ENCODE measurements at regions not wholly inside any gene's neighbourhood (a gene's known extent, or its start where the extent isn't known, plus 50 kb on each side); places are given as distances from the start of the nearest gene placed in this dataset.
A peak's percentile ranks its signal among the peaks of the same experiment; 100 is the strongest.

DNA sequence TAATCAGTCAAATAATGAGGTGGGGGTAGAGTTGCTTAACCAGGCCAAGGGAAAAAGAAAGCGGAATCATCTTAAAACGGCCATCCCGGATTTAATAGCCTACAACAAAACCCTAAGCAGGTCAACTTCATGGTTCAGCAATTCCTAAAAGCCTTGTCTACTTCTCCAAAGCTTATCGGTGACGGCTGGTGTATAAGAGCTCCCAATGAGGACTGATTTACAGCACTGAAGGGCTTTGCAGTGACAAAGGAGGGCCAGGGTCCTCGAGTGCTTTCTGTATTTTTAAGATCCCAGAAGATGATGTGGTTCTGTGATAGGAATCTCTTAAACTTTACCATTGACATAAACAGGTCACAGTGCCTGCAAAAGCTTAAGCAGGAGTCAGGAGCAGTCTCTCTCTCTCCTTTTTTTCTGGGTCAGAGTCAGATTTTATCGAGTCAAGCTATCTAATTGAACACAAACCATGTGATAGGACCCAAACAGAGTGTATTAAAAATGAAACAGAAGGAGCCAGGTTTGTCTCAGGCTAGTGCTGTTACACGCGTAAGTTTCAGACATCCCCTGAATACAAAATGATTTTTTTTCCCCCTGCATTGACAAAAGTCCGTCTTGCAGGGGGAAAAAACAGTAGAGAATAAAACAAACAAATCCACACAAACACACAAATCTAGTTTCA is 663.6 kb upstream of the ZNF608 start:
- peaks cover 19 to 35% (median 24%) of the 10 kb centered on the region in 3 donors for H3K4me1 ChIP-seq (ENCODE audit: control insufficient read depth in 3 of 3, insufficient read depth in 3 of 3, low read length in 3 of 3)
- no peaks in the 10 kb centered on the region for H3K36me3 ChIP-seq (ENCODE audit: control insufficient read depth in 3 of 3, insufficient read depth in 3 of 3, low read length in 3 of 3)
- H3K9ac ChIP-seq (ENCODE audit: low read depth in 1 of 3, low read length in 3 of 3), result peak overlapping the region in 2 of 3 donors; percentile 24 to 26
- H3K4me3 ChIP-seq (ENCODE audit: low read length in 3 of 3), result no peak overlapping the region
- peak overlapping the region; percentile 16 for H3K27ac ChIP-seq (ENCODE audit: low read depth, low read length)
- no peaks in the 10 kb centered on the region for H3K9me3 ChIP-seq (ENCODE audit: control insufficient read depth in 3 of 3, low read length in 3 of 3)
- H3K27me3 ChIP-seq (ENCODE audit: control insufficient read depth in 3 of 3, insufficient read depth in 3 of 3, low read length in 3 of 3), result no peaks in the 10 kb centered on the region

DNA sequence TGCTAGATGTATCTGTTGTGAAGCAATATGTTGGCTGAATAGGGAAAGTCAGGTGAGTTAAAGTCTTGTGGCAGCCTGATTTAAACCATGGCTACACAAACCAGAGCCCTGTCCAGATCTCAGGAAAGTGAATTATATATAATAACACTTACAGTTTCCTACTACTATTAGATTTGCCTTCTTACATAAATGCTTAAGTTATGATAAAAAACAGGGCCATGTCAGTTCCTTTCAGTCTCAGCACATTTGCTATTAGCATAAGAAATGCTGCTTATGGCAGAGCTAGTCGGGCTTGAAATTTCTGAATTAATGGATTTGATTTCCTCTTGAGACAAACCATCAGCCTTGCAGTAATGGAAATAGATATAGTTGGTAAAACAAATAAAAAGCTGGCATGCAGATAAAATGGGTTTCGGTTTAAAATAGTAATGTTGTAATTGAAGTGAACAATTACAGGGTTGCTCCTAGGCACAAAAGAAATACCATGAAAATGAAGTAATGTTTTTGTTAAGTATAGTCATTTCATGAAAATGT is 664.2 kb upstream of the ZNF608 start:
- Histone ChIP-seq H3K4me3 (ENCODE audit: low read length in 3 of 3) (no peak overlapping the region), H3K9ac (ENCODE audit: low read depth in 1 of 3, low read length in 3 of 3) (peak overlapping the region in 2 of 3 donors; percentile 24 to 26), H3K36me3 (ENCODE audit: control insufficient read depth in 3 of 3, insufficient read depth in 3 of 3, low read length in 3 of 3) (no peaks in the 10 kb centered on the region), H3K27me3 (ENCODE audit: control insufficient read depth in 3 of 3, insufficient read depth in 3 of 3, low read length in 3 of 3) (no peaks in the 10 kb centered on the region), H3K27ac (ENCODE audit: low read depth, low read length) (peak overlapping the region; percentile 16), H3K9me3 (ENCODE audit: control insufficient read depth in 3 of 3, low read length in 3 of 3) (no peaks in the 10 kb centered on the region), H3K4me1 (ENCODE audit: control insufficient read depth in 3 of 3, insufficient read depth in 3 of 3, low read length in 3 of 3) (peaks cover 19 to 35% (median 24%) of the 10 kb centered on the region in 3 donors)

DNA sequence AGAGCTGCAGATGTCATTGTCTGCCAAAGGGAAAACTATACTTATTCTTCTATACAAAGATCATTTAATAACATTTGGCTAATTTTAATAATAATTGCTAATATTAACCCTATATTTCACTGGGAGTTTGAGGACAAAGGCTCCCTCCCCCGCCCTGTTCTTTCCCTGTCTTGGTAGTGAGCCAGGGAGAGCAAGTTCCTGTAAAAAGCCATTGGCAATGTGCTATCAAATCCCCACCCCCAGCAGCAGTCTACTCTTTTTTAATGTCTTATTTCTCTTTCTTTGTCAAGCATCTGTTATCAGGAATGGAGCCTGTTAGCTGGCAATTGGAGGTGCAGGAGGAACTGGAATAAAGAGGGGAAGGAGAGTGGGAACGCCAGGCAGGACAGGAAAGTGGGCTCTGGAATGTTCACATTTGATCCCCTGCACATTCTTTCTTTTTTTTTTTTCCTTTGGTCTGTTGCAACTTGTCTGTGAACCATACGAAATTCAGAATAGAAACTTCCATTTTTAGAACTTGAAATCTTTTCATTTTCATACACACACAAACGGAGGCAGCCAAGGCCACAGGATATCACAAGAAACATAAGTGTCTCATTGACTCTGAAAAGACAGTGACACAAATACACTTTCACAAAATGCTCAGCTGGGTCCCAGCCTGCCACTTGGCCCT is 664.8 kb upstream of the ZNF608 start:
- Histone ChIP-seq H3K27ac (ENCODE audit: low read depth, low read length) (peak overlapping the region; percentile 54), H3K4me1 (ENCODE audit: control insufficient read depth in 3 of 3, insufficient read depth in 3 of 3, low read length in 3 of 3) (peaks cover 19 to 35% (median 24%) of the 10 kb centered on the region in 3 donors), H3K36me3 (ENCODE audit: control insufficient read depth in 3 of 3, insufficient read depth in 3 of 3, low read length in 3 of 3) (no peaks in the 10 kb centered on the region), H3K4me3 (ENCODE audit: low read length in 3 of 3) (peak overlapping the region in 2 of 3 donors; percentile 30 to 59), H3K27me3 (ENCODE audit: control insufficient read depth in 3 of 3, insufficient read depth in 3 of 3, low read length in 3 of 3) (no peaks in the 10 kb centered on the region), H3K9me3 (ENCODE audit: control insufficient read depth in 3 of 3, low read length in 3 of 3) (no peaks in the 10 kb centered on the region), H3K9ac (ENCODE audit: low read depth in 1 of 3, low read length in 3 of 3) (peak overlapping the region in 2 of 3 donors; percentile 46 to 54)

DNA sequence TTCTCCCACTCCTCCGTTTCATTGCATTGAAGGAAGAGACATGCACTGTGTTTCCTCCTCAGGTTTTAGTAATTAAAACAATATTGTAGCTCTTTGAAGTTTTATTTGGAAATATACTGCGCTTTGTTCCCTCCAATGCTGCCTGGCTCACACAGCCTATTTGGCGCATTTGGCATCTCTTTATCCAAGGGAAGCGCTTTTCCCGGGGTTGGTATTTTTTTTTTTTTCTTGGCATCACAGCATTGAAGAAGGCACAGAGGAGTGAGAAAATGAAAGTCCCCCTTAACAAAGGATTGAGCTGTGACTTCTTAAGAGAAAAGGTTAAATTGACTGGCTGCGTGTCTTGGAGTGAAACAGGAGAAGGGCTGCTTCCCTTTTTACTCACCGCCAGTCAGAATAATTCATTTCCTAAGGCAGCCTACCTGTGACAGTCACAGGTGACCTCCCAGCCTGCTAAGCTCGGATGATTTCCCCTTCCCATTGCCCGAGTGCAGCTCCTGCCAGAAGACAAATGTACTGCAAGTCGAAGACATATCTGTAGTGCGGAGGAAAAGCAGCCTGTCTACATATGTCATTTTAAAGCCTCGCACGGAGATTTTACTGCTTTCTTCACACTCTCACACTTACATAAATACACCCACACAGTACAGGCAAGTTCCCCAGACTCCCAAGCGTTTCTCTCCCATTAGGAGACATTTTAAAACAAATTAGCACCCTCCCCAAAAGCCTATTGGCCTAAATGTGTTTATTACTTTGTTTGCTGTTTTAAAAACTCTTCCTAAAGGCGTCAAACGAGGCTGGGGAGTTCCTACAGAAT is 665.5 kb upstream of the ZNF608 start:
- Histone ChIP-seq H3K9ac (ENCODE audit: low read depth in 1 of 3, low read length in 3 of 3) (peak overlapping the region; percentile 46 to 62 (median 54)), H3K4me1 (ENCODE audit: control insufficient read depth in 3 of 3, insufficient read depth in 3 of 3, low read length in 3 of 3) (peaks cover 19 to 35% (median 24%) of the 10 kb centered on the region in 3 donors), H3K27me3 (ENCODE audit: control insufficient read depth in 3 of 3, insufficient read depth in 3 of 3, low read length in 3 of 3) (no peaks in the 10 kb centered on the region), H3K36me3 (ENCODE audit: control insufficient read depth in 3 of 3, insufficient read depth in 3 of 3, low read length in 3 of 3) (no peaks in the 10 kb centered on the region), H3K27ac (ENCODE audit: low read depth, low read length) (peak overlapping the region; percentile 54), H3K9me3 (ENCODE audit: control insufficient read depth in 3 of 3, low read length in 3 of 3) (no peaks in the 10 kb centered on the region), H3K4me3 (ENCODE audit: low read length in 3 of 3) (peak overlapping the region; percentile 41 to 59 (median 47))

DNA sequence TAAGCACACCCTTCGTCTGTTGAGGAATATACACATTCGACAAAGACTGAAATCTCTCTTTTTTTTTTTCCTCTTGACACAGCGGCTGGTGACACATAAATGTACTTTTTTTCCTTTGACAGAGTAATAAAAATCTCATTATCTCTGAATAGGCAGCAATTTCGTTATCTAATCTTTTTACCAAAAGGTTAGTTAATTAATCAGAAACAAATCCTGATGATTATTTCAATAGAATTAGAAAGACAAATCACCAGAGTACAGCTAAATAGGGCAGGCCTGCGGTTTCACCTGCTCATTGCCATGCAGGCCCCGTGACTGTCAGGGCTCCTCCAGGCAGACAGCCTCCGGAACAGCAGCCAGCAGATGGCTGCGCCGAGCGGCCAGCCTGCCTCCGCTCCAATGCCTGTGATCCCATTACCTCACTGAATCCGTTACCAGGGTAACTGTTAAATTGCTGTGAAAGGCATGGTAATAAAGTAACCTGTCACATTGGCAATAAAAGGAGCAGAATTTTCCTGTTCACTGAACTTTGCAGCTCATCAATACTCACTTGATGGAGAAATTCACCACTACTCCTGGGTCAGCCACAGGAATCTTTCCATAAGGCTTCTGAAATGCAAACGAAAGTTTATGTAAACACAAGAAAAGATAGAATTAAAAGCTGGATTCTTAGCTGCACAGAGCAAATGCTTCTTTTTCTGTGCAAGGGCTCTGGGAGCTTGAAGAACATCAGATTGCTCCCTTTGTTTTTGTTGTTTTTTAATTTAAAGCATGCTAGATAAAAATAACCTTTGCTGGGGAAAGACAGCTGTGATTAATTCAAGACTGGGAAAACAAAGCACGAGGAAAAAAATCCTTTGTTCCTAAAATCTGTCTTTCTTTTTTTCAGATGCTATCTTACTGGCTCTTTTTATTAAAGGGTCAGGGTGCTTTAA is 666.4 kb upstream of the ZNF608 start:
- Histone ChIP-seq H3K4me3 (ENCODE audit: low read length in 3 of 3) (peak overlapping the region in 2 of 3 donors; percentile 47 to 55), H3K36me3 (ENCODE audit: control insufficient read depth in 3 of 3, insufficient read depth in 3 of 3, low read length in 3 of 3) (no peaks in the 10 kb centered on the region), H3K4me1 (ENCODE audit: control insufficient read depth in 3 of 3, insufficient read depth in 3 of 3, low read length in 3 of 3) (peaks cover 19 to 35% (median 24%) of the 10 kb centered on the region in 3 donors), H3K27ac (ENCODE audit: low read depth, low read length) (peak overlapping the region; percentile 54), H3K9ac (ENCODE audit: low read depth in 1 of 3, low read length in 3 of 3) (peak overlapping the region; percentile 46 to 62 (median 54)), H3K27me3 (ENCODE audit: control insufficient read depth in 3 of 3, insufficient read depth in 3 of 3, low read length in 3 of 3) (no peaks in the 10 kb centered on the region), H3K9me3 (ENCODE audit: control insufficient read depth in 3 of 3, low read length in 3 of 3) (no peaks in the 10 kb centered on the region)

GRCh38 chr5:125413496-125414274 is 667.2 kb upstream of the ZNF608 start:
- Histone ChIP-seq H3K9ac (ENCODE audit: low read depth in 1 of 3, low read length in 3 of 3) (no peak overlapping the region), H3K4me1 (ENCODE audit: control insufficient read depth in 3 of 3, insufficient read depth in 3 of 3, low read length in 3 of 3) (peaks cover 19 to 34% (median 24%) of the 10 kb centered on the region in 3 donors), H3K36me3 (ENCODE audit: control insufficient read depth in 3 of 3, insufficient read depth in 3 of 3, low read length in 3 of 3) (no peaks in the 10 kb centered on the region), H3K4me3 (ENCODE audit: low read length in 3 of 3) (no peak overlapping the region), H3K9me3 (ENCODE audit: control insufficient read depth in 3 of 3, low read length in 3 of 3) (no peaks in the 10 kb centered on the region), H3K27me3 (ENCODE audit: control insufficient read depth in 3 of 3, insufficient read depth in 3 of 3, low read length in 3 of 3) (no peaks in the 10 kb centered on the region), H3K27ac (ENCODE audit: low read depth, low read length) (no peak overlapping the region)

DNA sequence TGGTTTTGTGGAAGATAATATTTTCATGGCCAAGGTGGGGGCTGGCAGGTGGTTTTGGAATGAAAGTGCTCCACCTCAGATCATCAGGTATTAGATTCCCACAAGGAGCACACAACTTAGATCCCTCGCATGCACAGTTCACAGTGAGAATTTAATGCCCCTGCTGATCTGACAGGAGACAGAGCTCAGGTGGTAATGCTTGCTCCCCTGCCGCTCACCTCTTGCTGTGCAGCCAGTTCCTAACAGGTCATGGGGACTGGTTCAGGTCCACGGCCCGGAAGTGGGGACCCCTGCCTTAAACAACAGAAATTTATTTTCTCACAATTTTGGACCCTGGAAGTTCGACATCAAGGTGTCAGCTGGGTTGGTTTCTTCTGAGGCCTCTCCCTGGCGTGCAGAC is 668.7 kb upstream of the ZNF608 start:
- Histone ChIP-seq H3K27me3 (ENCODE audit: control insufficient read depth in 3 of 3, insufficient read depth in 3 of 3, low read length in 3 of 3) (no peaks in the 10 kb centered on the region), H3K4me1 (ENCODE audit: control insufficient read depth in 3 of 3, insufficient read depth in 3 of 3, low read length in 3 of 3) (peaks cover 19 to 28% (median 21%) of the 10 kb centered on the region in 3 donors), H3K9me3 (ENCODE audit: control insufficient read depth in 3 of 3, low read length in 3 of 3) (no peaks in the 10 kb centered on the region), H3K4me3 (ENCODE audit: low read length in 3 of 3) (no peak overlapping the region), H3K27ac (ENCODE audit: low read depth, low read length) (no peak overlapping the region), H3K36me3 (ENCODE audit: control insufficient read depth in 3 of 3, insufficient read depth in 3 of 3, low read length in 3 of 3) (no peaks in the 10 kb centered on the region), H3K9ac (ENCODE audit: low read depth in 1 of 3, low read length in 3 of 3) (no peak overlapping the region)

DNA sequence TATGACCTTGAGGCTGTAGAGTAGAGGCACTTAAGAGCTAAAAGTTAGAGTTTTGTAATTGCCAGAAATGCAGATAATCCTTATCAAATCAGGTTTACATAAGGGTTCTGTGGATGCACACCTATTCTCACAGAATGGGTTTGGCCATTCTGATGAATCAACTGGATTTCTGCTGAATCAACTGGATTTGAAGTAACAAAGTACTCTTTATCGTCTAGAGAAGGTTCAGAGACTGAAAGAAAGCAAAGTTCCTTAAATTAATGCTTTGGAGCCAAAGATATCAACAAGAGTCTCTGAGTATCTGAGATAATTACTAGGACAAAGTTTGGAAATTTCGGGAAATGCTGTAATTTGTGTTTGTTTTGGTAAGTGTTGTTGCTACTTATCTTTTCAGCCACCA is 669.6 kb upstream of the ZNF608 start:
- Histone ChIP-seq H3K27ac (ENCODE audit: low read depth, low read length) (no peak overlapping the region), H3K27me3 (ENCODE audit: control insufficient read depth in 3 of 3, insufficient read depth in 3 of 3, low read length in 3 of 3) (no peaks in the 10 kb centered on the region), H3K4me1 (ENCODE audit: control insufficient read depth in 3 of 3, insufficient read depth in 3 of 3, low read length in 3 of 3) (peaks cover 16 to 20% (median 19%) of the 10 kb centered on the region in 3 donors), H3K9me3 (ENCODE audit: control insufficient read depth in 3 of 3, low read length in 3 of 3) (no peaks in the 10 kb centered on the region), H3K9ac (ENCODE audit: low read depth in 1 of 3, low read length in 3 of 3) (no peak overlapping the region), H3K36me3 (ENCODE audit: control insufficient read depth in 3 of 3, insufficient read depth in 3 of 3, low read length in 3 of 3) (no peaks in the 10 kb centered on the region), H3K4me3 (ENCODE audit: low read length in 3 of 3) (no peak overlapping the region)
